ENCODE measurements at regions not wholly inside any gene's neighbourhood (a gene's known extent, or its start where the extent isn't known, plus 50 kb on each side); places are given as distances from the start of the nearest gene placed in this dataset.
"Not testable (repeated sequence)": the region's sequence is repeated elsewhere in the genome, so short reads cannot be mapped to it uniquely, and the experiment has no call there.

GRCh38 chrX:2640436-2641150 lies 50.5 kb upstream of the CD99 start:
- peak; percentile 86 for DNase-seq (ENCODE audit: low read depth)

DNA sequence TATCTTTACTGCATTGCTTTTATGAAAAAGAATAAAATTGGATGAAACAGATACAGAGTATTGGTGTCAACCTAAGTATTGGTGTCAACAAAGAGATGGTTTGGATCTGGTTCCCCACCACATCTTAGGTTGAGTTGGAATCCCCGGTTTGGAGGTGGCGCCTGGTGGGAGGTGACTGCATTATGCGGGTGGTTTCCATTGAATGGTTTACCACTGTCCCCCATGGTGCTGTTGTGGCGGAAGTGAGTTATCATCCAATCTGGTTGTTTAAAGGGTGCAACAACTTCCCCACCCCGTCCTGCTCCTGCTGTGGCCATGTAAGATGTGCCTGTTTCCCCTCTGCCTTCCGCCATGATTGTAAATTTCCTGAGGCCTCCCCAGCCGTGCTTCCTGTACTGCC lies 52.8 kb upstream of the CD99 start:
- no peak for DNase-seq (ENCODE audit: low read depth)

GRCh38 chrX:2635342-2635741 lies 55.8 kb upstream of the CD99 start:
- DNase-seq (ENCODE audit: low read depth) = no peak

- DNase-seq (ENCODE audit: low read depth) = no peak
These were observed 58.3 kb upstream of the CD99 start for GRCh38 chrX:2632533-2633504.

DNA sequence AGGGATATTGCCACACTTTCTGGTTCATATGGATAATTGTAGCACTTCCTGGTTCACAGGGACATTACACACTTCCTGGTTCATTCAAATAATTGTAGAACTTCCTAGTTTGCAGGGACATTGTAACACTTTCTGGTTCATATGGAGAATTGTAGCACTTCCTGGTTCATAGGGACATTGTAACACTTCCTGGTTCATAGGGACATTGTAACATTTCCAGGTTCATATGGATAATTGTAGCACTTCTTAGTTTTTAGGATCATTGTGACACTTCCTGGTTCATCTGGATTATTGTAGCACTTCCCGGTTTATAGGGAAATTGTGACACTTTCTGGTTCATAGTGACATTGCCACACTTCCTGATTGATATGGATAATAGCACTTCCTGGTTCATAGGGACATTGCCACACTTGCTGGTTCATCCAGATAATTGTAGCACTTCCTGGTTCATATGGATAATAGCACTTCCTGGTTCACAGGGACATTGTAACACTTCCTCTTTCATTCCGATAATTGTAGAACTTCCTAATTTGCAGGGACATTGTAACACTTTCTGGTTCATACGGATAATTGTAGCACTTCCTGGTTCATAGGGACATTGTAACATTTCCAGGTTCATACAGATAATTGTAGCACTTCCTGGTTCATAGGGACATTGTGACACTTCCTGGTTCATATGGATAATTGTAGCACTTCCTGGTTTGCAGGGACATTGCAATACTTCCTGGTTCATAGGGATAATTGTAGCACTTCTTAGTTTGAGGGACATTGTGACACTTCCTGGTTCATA lies 59.2 kb upstream of the CD99 start:
- no peak for DNase-seq (ENCODE audit: low read depth)

GRCh38 chrX:2630935-2631742 lies 60.0 kb upstream of the CD99 start:
- not testable (repeated sequence) for DNase-seq (ENCODE audit: low read depth)

- DNase-seq (ENCODE audit: low read depth) = not testable (repeated sequence)
These were observed 60.8 kb upstream of the CD99 start for GRCh38 chrX:2630008-2630934.

- DNase-seq (ENCODE audit: low read depth) = no peak
These were observed 61.6 kb upstream of the CD99 start for GRCh38 chrX:2629316-2630007.

GRCh38 chrX:2628751-2629315 lies 62.3 kb upstream of the CD99 start:
- no peak for DNase-seq (ENCODE audit: low read depth)

DNA sequence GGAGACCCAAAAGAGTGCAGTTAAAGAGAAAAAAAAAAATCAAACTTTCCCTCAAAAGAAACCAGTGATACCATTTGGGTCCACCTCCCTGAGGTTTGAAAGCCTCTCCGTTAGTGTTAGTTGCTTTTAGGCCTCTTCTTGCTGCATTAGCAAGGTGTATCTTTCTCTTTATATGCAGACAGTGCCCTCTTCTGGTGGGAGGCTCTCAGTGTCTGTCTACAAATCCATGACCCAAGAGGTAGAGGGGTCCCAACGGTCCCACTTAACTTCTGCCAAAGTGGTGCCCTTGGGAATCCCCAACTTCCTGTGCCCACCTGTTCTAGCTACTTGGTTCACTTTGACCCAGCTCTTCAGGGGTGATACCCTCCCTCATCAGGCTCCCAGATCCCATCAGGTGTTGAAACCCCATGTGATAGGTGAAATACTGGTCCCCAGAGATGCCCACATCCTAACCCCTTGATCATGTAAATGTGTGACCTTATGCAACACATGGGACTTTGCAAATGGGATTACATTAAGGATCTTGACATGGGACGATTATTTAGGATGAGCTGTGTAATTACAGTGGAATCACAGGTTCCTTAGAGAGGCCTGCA lies 63.7 kb upstream of the CD99 start:
- peak; percentile 54 for DNase-seq (ENCODE audit: low read depth)

GRCh38 chrX:2626750-2627149 lies 64.3 kb upstream of the CD99 start:
- no peak for DNase-seq (ENCODE audit: low read depth)

DNA sequence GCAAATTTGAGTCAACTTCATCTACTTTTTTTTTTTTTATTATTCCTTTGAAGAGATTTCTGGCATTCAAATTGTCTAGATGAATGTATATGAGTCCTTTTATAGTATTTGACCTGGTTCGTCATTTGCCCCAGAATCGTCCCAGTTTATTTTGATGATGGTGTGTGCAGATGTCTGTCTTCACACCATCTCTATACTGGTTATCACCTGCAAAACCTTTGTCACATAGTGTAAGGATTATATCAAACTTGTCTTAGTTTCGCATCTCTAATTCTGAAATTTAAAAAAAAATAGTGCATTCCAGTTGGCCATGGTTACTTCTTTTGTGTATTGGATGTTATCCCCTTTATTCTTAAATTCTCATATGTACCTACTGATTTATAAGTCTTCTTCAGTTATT lies 70.5 kb upstream of the CD99 start:
- DNase-seq (ENCODE audit: low read depth) = no peak

GRCh38 chrX:2618516-2618915 lies 72.6 kb upstream of the CD99 start:
- no peak for DNase-seq (ENCODE audit: low read depth)

DNA sequence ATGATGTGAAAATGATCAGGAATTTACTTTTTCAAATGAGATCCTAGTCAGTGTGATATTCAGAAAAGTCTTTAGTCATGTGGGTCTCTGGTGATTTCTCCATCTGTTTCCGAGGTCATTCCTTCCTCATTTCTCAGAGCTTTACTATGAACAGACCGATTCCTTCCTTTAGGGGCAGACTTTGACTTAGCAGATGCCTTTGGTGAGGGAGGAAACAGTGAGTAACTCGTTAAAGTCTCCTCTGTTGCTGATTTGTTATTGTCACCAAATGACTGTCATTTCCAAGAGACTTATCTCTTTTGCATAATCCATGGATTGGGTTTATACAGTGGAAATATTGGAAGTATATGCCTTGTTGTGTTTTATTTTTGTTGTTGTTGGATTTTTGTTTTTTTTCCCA lies 76.2 kb upstream of the CD99 start:
- DNase-seq (ENCODE audit: low read depth) = peak; percentile 91

DNA sequence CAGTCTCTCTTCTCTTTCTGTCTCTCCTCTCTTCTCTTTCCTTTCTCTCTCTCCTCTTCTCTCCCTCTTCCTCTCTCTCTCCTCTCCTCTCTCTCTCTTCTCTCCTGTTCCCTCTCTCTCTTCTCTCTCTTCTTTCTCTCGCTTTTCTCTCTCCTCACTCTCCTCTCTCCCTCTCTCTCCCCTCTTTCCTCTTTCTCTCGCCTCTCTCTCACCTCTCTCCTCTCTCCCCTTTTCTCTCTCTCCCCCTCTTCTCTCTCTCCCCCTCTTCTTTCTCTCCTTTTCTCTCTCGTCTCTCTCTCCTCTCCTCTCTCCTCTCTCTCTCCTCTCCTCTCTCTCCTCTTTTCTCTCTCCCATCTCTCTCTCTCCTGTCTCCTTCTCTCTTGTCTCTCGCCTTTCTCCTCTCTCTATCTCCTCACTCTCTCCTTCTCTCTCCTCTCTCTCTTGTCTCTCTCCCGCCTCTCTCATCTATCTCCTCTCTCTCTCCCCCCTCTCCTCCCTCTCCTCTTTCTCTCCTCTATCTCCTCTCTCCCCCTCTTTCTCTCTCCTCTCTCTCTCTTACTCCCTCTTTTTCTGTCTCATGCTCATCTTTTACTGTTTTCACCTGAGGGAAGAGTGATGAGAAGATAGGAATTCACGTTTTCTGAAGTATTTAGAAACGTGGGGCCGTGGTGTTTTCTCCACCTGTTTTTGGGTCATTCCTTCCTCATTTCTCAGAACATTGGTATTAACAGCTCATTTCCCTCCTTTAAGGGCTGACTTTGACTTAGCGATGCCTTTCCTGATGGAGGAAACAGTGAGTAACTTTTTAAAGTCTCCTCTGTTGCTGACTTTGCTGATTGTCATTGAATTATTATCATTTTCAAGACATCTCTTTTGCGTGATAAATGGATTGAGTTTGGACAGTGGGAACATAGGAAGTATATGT lies 80.6 kb upstream of the CD99 start:
- DNase-seq (ENCODE audit: low read depth) = no peak

GRCh38 chrX:2609431-2610238 lies 81.5 kb upstream of the CD99 start:
- no peak for DNase-seq (ENCODE audit: low read depth)

All from amniotic epithelial cell (primary cell).